Vagina (tissue), 2 donors: ENCODE measurements at regions not wholly inside any gene's neighbourhood (a gene's known extent, or its start where the extent isn't known, plus 50 kb on each side); places are given as distances from the start of the nearest gene placed in this dataset.

Experiments
- CTCF ChIP-seq, 3 experiments: fragments of 450-650 bp in 2 of 3; fragments of 200-600 bp in 1 of 3; sonication (generic) in 1 of 3; IDR thresholded peaks; one replicate each; pipeline ENCODE4 v1.5.1; 2017 to 2019; ENCODE audit warnings: antibody characterized with exemption in 3 of 3, mild to moderate bottlenecking in 2 of 3, moderate library complexity in 2 of 3
- POLR2A ChIP-seq, 2 donors: fragments of 450-650 bp; IDR thresholded peaks; one replicate each; pipeline ENCODE4 v1.6.1; 2017; ENCODE audit warnings: antibody characterized with exemption in 2 of 2, mild to moderate bottlenecking in 2 of 2, moderate library complexity in 2 of 2
- POLR2AphosphoS5 ChIP-seq, 2 donors: sonication (generic); formaldehyde crosslinking; IDR thresholded peaks; one replicate each; pipeline ENCODE4 v1.9.0; 2017; ENCODE audit warnings: antibody characterized with exemption in 2 of 2, mild to moderate bottlenecking in 2 of 2, low read depth in 1 of 2; ENCODE audit not compliant: insufficient read depth in 1 of 2

GRCh38 chr1:201739492-201740085 lies 89.4 kb upstream of the IPO9 start:
- TF ChIP-seq POLR2A (IDR thresholded peaks at IDR 0.05) (no peak), POLR2AphosphoS5 (IDR thresholded peaks at IDR 0.05; ENCODE audit: insufficient read depth in 1 of 2, low read depth in 1 of 2) (peak in 1 of 2 donors; percentile 53), CTCF (IDR thresholded peaks at IDR 0.05) (no peak)
